BE2C (cell line): ENCODE measurements at regions not wholly inside any gene's neighbourhood (a gene's known extent, or its start where the extent isn't known, plus 50 kb on each side); places are given as distances from the start of the nearest gene placed in this dataset.

ENCODE experiments used
- DNase-seq: peaks from one replicate; pipeline ENCODE4 v3.0.0-alpha.2; 2020
- H3K27me3 ChIP-seq: fragments of 250-450 bp; sonication (Bioruptor Pico); 2 replicates; pipeline ENCODE4 v1.5.1; 2020; ENCODE audit warnings: mild to moderate bottlenecking
- H3K36me3 ChIP-seq: fragments of 250-450 bp; sonication (Bioruptor Pico); 2 replicates; pipeline ENCODE4 v1.5.1; 2020; ENCODE audit warnings: mild to moderate bottlenecking
- H3K4me1 ChIP-seq: fragments of 250-450 bp; sonication (Bioruptor Pico); 2 replicates; pipeline ENCODE4 v1.5.1; 2020
- H3K4me3 ChIP-seq: 2 replicates; pipeline ENCODE4 v1.5.1; 2011; ENCODE audit warnings: low read depth, low read length
- H3K9me3 ChIP-seq: fragments of 250-450 bp; sonication (Bioruptor Pico); 2 replicates; pipeline ENCODE4 v1.5.1; 2020
- CTCF ChIP-seq: IDR thresholded peaks from 2 replicates; pipeline ENCODE4 v1.5.1; 2012; ENCODE audit warnings: mild to moderate bottlenecking, low read depth, low read length

GRCh38 chr2:193276069-193276468, 1081.3 kb upstream of the TMEFF2 start:
- TF ChIP-seq CTCF = no peak
- H3K27me3 ChIP-seq = no peaks in the 10 kb centered on the region
- H3K4me3 ChIP-seq = no peak overlapping the region
- no peaks in the 10 kb centered on the region for H3K9me3 ChIP-seq
- no peaks in the 10 kb centered on the region for H3K36me3 ChIP-seq
- DNase-seq = no peak
- no peaks in the 10 kb centered on the region for H3K4me1 ChIP-seq

- no peak for TF ChIP-seq CTCF
- Histone ChIP-seq H3K27me3 (no peaks in the 10 kb centered on the region), H3K9me3 (no peaks in the 10 kb centered on the region), H3K4me3 (no peak overlapping the region), H3K36me3 (no peaks in the 10 kb centered on the region), H3K4me1 (no peaks in the 10 kb centered on the region)
- no peak for DNase-seq
Observed at GRCh38 chr2:193272011-193272410, 1077.3 kb upstream of the TMEFF2 start.

- Histone ChIP-seq H3K4me3 (no peak overlapping the region), H3K4me1 (no peaks in the 10 kb centered on the region), H3K9me3 (no peaks in the 10 kb centered on the region), H3K36me3 (no peaks in the 10 kb centered on the region), H3K27me3 (no peaks in the 10 kb centered on the region)
- TF ChIP-seq CTCF = no peak
- DNase-seq = no peak
Observed at GRCh38 chr2:193270816-193271215, 1076.1 kb upstream of the TMEFF2 start.

- H3K4me3 ChIP-seq = no peak overlapping the region
- DNase-seq = no peak
- no peak for TF ChIP-seq CTCF
Observed at GRCh38 chr2:193267496-193268002, 1072.8 kb upstream of the TMEFF2 start.

GRCh38 chr2:193253014-193253530, 1058.3 kb upstream of the TMEFF2 start:
- no peaks in the 10 kb centered on the region for H3K4me1 ChIP-seq
- H3K36me3 ChIP-seq = no peaks in the 10 kb centered on the region
- no peak for TF ChIP-seq CTCF
- no peak overlapping the region for H3K4me3 ChIP-seq
- H3K27me3 ChIP-seq = no peaks in the 10 kb centered on the region
- DNase-seq = no peak
- no peaks in the 10 kb centered on the region for H3K9me3 ChIP-seq

More at GRCh38 chr2:193267496-193268002, 1072.8 kb upstream of the TMEFF2 start:
- no peaks in the 10 kb centered on the region for H3K9me3 ChIP-seq
- no peaks in the 10 kb centered on the region for H3K36me3 ChIP-seq
- no peaks in the 10 kb centered on the region for H3K4me1 ChIP-seq
- H3K27me3 ChIP-seq = no peaks in the 10 kb centered on the region

GRCh38 chr2:193251909-193252308, 1057.2 kb upstream of the TMEFF2 start:
- Histone ChIP-seq H3K36me3 (no peaks in the 10 kb centered on the region), H3K4me1 (no peaks in the 10 kb centered on the region), H3K4me3 (no peak overlapping the region), H3K9me3 (no peaks in the 10 kb centered on the region), H3K27me3 (no peaks in the 10 kb centered on the region)
- DNase-seq = peak; percentile 40
- no peak for TF ChIP-seq CTCF
